ENCODE measurements at regions not wholly inside any gene's neighbourhood (a gene's known extent, or its start where the extent isn't known, plus 50 kb on each side); places are given as distances from the start of the nearest gene placed in this dataset.
"Not testable (repeated sequence)": the region's sequence is repeated elsewhere in the genome, so short reads cannot be mapped to it uniquely, and the experiment has no call there.

DNA sequence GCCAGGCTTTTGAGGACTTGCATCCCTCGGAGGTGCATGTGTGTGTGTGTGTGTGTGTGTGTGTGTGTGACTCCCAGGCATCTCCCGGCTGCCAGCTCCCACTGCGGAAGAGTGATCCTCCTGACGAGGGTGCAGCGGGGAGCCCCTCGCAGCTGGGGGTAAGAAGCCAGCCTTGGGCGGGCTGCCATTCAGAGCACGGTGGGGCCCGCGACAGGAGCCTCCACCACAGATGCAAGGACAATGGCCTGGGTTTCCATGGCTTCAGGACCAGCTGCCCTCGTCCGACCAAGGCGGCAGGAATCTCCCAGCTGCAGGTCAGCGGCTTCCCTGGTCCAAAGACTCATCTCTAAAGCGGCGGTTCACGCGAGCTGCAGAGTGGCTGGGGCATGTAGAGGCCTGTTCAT is 908.5 kb downstream of the BRD1 start:
- peak in 14 of 56 donors; percentile 11 to 68 (median 38) for DNase-seq

DNA sequence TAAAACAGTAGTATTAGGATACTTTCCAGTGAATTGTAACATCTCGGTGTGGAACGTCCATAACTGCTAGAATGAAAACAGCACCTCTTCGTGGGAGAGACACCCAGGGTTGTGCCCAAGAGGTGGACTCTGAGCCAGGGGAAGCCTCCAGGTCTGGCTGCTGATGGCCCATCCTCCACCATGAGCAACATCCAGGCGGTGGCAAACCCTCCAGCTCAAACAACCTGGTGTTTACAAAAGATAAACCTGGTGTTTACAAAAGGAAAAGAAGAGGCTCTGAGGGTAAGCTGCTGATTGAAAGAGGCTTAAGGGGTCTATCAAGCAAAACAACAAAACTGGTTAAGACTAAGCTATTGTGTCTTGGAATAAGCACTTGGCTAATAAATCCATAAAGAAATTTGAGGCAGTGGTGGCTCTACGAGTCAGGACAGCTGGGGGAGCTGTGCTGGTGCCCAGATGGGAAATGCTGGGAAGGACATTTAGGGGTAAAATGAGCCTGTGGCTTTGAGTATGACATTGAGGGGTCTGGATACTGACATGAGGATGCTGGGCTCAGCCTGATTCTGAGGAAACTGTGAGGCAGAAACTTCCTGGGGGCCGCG is 909.0 kb downstream of the BRD1 start:
- peak in 2 of 56 donors; percentile 57 to 65 for DNase-seq

DNA sequence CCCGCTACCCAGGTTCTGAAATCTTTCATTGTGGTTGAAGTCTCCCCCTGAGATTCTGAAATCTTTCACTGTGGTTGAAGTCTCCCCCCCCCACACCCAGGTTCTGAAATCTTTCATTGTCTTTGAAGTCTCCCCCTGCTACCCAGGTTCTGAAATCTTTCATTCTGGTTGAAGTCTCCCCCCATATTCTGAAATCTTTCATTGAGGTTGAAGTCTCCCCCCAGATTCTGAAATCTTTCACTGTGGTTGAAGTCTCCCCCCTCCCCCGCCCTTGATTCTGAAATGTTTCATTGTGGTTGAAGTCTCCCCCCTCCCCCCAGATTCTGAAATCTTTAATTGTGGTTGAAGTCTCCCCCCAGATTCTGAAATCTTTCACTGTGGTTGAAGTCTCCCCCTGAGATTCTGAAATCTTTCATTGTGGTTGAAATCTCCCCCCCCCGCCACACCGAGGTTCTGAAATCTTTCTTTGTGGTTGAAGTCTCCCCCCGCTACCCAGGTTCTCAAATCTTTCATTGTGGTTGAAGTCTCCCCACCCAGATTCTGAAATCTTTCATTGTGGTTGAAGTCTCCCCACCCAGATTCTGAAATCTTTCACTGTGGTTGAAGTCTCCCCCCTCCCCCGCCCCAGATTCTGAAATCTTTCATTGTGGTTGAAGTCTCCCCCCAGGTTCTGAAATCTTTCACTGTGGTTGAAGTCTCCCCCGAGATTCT is 915.2 kb downstream of the BRD1 start:
- not testable (repeated sequence) for DNase-seq

DNA sequence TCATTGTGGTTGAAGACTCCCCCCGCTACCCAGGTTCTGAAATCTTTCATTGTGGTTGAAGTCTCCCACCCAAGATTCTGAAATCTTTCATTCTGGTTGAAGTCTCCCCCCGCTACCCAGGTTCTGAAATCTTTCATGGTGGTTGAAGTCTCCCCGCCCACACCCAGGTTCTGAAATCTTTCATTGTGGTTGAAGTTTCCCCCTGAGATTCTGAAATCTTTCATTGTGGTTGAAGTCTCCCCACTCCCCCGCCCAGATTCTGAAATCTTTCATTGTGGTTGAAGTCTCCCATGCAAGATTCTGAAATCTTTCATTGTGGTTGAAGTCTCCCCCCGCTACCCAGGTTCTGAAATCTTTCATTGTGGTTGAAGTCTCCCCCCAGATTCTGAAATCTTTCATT is 916.0 kb downstream of the BRD1 start:
- DNase-seq = not testable (repeated sequence)

DNA sequence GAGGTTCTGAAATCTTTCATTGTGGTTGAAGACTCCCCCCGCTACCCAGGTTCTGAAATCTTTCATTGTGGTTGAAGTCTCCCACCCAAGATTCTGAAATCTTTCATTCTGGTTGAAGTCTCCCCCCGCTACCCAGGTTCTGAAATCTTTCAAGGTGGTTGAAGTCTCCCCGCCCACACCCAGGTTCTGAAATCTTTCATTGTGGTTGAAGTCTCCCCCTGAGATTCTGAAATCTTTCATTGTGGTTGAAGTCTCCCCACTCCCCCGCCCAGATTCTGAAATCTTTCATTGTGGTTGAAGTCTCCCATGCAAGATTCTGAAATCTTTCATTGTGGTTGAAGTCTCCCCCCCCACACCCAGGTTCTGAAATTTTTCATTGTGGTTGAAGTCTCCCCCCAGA is 916.6 kb downstream of the BRD1 start:
- not testable (repeated sequence) for DNase-seq

DNA sequence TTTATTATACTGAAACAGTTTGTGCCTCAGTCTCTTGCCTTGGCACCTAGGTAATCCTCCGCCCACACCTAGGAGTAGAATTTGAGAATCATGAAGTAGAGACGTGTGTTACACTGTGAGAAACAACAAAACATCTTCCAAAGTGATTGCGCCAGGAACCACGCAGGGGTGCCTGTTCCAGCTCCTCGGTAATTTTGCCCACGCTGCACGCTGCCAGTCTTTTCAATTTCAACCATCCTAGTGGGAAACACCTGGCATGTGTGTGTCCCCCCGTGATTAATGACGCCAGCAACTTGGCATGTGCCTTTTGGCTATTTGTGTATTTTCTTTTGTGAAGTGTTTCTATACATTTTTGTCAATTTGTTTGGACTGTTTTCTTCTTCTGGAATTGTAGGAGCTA is 919.1 kb downstream of the BRD1 start:
- DNase-seq = no peak

DNA sequence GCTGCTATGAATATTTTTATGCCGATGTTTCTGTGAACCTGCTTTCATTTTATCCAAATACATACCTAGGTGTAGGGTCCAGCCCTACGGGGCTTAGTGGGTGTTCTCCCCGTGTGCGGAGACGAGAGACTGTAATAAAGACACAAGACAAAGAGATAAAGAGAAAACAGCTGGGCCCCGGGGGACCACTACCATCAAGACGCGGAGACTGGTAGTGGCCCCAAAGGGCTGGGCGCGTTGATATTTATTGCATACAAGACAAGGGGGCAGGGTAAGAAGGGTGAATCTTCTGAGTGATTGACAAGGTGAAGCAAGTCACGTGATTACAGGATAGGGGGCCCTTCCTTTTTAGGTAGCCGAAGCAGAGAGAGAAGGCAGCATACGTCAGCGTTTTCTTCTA is 920.1 kb downstream of the BRD1 start:
- DNase-seq = no peak

DNA sequence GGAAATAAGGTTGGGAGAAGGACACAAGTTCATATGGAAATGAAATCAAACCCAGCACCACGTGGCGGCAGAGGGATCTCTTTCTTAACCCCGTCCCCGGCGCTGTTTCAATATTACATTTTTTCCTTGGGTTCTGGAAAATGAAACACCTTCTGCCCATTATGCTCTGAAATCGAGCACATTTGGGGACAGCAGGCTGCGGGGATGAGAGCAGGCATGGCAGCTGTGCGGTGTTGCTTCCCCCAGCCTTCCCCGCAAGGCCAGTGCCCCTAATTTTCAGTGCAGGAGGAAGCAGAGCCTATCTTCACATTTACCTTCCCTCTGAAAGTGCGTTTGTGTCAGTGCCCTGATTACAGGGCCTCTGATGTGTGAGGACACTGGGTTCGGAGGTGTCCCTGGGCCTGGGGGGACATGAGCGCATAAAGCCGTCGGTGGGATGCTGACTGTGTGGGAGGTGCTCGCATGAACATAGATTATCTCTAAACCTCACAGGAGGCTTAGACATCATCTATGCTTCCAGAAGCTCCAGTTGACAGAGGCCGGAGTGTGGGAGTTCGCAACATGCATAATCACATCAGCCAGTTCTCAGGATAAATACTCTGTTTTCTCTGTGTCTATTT is 921.3 kb downstream of the BRD1 start:
- no peak for DNase-seq

DNA sequence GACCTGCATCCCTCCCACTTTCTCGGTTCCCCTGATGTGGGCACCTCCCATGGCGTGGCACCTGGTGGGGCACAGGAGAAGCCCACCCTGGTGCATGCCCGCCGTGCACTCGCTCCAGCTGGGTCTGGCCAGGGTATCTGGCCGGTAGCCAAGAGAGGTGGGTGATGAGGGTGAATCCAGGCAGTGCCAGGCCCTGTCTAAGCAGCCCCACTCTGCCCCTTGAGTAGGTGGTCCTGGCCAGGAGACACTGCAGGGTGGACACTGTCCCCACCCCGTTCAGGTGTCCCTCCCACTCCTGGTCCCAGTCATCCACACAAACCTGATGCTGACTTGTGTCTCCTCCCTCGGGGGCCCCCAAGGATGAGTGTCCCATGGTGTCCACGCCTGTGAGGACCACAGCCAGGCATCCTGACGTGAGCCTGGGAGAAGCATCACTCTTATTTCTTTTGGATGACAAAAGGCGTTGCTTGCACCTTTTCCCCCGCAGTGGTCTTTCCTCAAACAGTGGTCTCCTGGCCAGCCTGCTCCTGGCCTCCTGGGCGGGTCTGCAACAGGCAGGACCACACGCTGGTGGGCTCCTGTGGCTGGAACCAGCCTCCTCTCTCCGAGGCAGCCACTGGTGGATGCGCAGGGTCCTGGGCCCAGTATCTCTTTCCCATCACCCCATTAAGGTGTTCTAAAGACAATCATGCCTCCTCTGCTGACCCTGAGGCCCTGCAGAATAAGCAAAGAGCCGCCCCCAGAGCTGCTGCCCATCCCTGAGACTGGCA is 922.3 kb downstream of the BRD1 start:
- DNase-seq = no peak

DNA sequence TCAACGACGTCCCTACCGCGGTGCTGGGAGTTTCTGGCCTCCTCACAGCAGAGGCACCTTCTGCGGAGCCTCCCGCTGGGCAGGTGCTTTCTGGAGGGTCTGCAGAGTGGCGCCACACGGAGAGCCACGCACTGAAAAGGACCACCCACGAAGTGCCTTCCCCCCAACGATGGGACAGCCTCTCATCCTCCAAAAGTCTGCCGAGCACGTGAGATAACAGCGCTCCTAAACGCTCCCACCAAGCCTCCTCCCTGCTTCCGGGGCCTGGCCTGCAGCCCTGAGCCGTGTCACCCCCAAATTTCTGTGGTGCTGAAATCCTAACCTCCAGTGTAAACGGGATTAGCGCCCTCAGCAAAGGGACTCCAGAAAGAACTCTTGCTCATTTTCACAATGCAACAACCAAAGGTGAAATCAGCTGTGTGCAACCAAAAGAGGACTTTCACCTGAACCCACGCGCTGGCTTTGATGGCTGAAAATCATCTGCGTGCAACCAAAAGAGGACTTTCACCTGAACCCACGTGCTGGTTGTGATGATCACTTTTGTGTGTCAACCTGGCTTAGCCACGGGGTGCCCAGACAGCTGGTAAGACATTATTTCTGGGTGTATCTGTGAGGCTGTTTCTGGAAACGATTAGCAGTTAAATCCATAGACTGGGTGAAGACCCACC is 924.6 kb downstream of the BRD1 start:
- DNase-seq = no peak

DNA sequence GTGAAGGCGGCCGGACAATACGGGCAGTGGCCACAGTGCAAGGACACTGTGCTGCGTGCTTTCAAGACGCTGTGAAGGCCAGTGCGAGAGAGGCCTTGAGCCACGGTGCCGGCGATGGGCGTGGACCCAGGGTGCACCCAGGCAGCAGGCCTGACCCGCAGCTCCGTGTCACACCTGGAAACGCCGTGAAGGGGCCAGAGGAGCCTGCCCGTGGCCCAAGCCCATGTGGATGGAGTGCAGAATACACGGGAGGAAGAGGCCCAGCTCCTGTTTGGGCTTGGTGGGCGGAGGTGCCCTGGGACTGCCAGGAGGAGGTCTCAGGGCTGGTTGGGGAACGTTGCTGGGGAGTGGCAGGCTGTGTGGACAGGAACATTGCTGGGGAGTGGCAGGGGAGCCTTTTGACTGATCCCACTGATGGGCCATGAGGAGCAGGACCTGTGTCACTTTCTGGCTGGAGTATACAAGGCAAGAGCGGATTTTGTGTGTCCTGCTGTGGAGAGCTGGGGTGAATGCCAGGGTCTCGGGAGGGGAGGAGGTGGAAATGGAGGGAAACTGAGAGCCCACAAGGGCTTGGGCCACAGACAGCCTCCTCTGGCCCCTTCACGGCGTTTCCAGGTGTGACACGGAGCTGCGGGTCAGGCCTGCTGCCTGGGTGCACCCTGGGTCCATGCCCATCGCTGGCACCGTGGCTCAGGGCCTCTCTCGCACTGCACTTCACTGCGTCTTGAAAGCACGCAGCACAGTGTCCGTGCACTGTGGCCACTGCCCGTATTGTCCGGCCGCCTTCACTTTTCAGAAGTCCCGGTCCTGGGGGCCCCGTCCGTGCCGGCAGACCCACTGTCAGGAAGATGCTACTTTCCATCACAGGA is 925.4 kb downstream of the BRD1 start:
- no peak for DNase-seq

DNA sequence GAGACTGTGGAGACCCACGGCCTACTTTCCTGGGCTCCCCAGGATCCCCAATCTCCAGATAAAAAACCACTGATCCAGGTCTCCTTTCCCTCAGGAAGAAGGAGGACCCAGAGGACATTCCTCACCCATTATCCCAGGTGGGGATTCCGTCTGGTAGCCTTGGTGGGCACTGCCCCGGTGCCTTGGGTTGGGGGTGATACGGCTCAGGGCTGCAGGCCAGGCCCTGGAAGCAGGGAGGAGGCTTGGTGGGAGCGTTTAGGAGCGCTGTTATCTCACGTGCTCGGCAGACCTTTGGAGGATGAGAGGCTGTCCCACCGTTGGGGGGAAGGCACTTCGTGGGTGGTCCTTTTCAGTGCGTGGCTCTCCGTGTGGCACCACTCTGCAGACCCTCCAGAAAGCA is 926.3 kb downstream of the BRD1 start:
- DNase-seq = no peak

DNA sequence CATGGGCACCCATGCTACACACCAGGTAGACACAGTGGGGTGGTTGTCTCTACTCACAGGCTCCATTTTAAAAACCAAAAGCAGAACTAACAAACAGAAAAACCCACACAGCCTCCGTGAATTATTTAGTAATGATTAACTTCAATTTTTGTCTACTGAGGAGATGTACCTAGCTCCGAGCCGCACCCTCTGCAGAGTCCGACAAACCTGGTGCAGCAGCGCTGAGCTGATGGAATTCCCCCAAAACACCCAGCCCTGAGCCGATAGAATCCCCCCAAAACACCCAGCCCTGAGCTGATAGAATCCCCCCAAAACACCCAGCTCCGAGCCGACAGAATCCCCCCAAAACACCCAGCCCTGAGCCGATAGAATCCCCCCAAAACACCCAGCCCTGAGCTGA is 927.0 kb downstream of the BRD1 start:
- DNase-seq = no peak

DNA sequence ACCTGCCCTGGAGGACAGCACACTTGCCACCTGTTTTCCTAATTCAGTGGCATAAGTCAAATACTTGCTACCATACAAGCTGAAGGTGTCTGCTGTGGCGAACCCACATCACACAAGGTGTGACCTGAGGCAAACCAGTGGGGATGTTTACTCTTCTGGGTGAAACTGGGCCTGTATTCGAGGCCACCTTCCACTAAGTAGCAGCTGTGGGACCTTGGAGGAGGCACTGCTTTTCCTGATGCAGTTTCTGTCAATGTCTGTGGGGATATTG is 927.4 kb downstream of the BRD1 start:
- DNase-seq = no peak

DNA sequence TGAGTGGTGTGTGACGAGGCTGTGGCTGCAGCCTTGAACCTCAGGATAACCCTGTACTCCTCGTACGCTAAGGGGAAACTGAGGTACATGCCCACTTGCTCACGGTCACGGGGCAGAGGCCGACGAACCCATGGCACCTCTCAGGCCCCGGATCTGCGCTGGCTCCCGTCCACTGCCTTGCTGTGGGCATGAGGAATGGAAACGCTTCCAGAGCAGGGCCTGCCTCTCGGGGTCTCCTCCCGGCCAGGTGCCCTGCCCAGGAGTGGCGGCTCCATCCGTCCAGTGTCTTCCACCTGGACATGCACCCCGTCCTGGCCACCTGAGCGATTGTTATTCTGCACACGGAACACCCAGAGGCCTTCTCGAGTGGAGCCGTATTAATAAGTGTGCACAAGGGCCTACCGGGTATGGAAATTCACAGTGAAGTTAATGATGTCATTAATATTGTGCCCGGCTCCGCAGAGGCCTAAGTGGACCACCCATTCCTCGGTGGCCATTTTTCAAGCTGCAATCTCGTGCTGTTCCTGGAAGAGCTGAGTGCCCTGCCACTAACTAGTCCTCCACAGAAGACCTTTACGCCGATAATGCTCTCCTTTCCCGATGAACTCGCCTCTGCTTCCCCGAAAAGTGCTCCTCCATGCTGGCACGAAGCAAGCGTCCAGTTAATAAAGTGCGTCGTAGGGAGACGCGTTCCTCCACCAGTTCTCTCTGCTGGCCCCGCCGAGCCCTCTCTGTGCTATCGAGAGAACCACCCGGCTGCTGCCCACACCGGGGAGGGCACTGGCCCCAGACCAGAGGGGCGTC is 927.9 kb downstream of the BRD1 start:
- no peak for DNase-seq

DNA sequence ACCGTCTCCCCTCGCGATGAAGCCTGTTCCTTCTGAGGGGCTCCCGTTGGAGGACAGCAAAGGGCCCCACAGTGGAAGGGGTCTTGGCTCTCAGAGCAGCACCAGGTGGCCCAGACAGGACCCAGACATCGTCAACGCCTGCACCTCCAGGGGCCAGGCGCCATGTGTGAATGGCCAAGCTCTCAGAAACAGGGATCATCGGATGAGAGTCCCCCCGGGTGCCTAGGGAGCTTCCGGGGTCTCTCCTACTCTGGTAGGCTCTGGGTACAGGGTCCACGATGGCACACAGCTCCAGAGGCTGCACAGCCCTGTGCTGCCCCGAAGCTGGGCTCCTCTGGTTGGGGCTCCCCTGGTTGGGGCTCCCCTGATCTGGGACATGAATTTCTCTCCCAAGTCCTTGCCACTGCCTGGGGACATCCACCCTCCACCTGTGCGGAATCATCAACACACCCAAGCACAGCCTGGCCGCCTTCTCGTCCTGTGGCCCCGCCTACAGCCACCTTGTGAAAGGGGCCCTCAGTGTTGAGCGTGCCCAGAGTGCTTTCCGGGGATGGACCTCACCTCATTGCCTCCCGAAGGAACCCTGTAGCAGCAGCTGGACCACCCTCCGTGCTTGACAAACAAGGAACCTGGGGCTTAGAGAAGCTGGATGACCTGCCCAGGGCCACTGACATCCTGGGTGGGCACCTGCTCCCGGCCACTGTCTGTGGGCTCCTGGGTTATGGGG is 929.0 kb downstream of the BRD1 start:
- no peak for DNase-seq

DNA sequence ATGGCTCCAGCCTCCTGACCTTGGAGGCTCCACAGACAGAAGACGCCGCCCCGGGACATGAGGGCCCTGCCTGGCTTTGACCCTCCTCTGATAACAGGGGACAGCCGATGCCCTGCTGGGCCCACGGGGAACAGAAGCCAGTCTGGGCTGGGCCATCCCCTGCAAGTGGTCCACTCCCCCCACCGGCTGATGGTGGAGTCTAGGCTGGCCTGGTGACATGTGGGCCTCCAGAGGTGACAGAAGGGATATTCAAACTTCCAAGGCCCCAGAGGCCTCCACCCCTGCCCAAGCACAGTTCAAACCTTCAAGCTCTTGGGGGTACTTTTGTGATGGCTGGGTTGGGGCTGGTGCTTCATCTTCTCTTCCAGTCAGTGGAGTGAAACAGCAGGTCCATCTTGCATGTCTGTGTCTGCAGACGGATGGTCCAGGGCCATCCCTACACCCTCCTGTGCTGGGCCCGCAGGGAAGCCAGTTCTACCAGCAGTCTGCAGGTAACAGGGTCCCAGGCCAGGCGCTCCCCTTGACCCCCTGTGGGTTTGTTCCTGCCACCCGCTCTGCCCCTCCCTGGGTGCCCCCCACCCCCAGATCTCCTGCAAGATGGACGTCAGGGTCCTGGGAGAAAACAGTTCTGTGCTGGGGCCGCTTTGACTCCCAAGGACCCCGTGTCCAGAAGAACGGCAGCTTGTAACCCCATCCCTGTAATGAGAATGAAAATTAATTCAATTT is 929.9 kb downstream of the BRD1 start:
- no peak for DNase-seq

All from amygdala (tissue), 56 donors.